HCT116 (cell line): ENCODE measurements at regions not wholly inside any gene's neighbourhood (a gene's known extent, or its start where the extent isn't known, plus 50 kb on each side); places are given as distances from the start of the nearest gene placed in this dataset.

ENCODE experiments used
- CTCF ChIP-seq, 3 experiments: fragments of 200-600 bp in 1 of 3; sonication (generic) in 1 of 3; IDR thresholded peaks in 2 of 3; conservative IDR thresholded peaks in 1 of 3; 2 replicates each; pipeline ENCODE4 v1.5.1; 2012 to 2017; ENCODE audit warnings: low read depth in 2 of 3, low read length in 2 of 3, antibody characterized with exemption in 1 of 3, borderline replicate concordance in 1 of 3, control low read depth in 1 of 3, mild to moderate bottlenecking in 1 of 3, mixed read lengths in 1 of 3, mixed run types in 1 of 3, moderate library complexity in 1 of 3; ENCODE audit not compliant: insufficient read depth in 1 of 3
- REST ChIP-seq: IDR thresholded peaks from 2 replicates; pipeline ENCODE4 v1.6.1; 2012; ENCODE audit warnings: low read depth

GRCh38 chr5:89127191-89127590, 244.2 kb upstream of the MEF2C start:
- no peak for TF ChIP-seq REST
- TF ChIP-seq CTCF (IDR thresholded peaks at IDR 0.05 in 2 of 3, conservative IDR thresholded peaks at IDR 0.05 in 1 of 3; ENCODE audit: borderline replicate concordance in 1 of 3, insufficient read depth in 1 of 3, low read depth in 2 of 3, low read length in 2 of 3), result no peak
